ENCODE measurements at regions not wholly inside any gene's neighbourhood (a gene's known extent, or its start where the extent isn't known, plus 50 kb on each side); places are given as distances from the start of the nearest gene placed in this dataset.

GRCh38 chr10:121292321-121292720 is 305.9 kb downstream of the FGFR2 start:
- H3K4me3 ChIP-seq (ENCODE audit: low read depth, low read length): no peak overlapping the region
- TF ChIP-seq POLR2A (IDR thresholded peaks at IDR 0.05; ENCODE audit: extremely low read depth, insufficient read length) (no peak), MYC (IDR thresholded peaks at IDR 0.05; ENCODE audit: low read depth, low read length) (no peak), CTCF (IDR thresholded peaks at IDR 0.05; ENCODE audit: low read depth, low read length) (no peak), MAX (IDR thresholded peaks at IDR 0.05; ENCODE audit: low read depth, low read length) (no peak)
- no peak for DNase-seq (ENCODE audit: low read depth)

GRCh38 chr10:121293110-121293509 is 305.1 kb downstream of the FGFR2 start:
- TF ChIP-seq CTCF (IDR thresholded peaks at IDR 0.05; ENCODE audit: low read depth, low read length) (no peak), MYC (IDR thresholded peaks at IDR 0.05; ENCODE audit: low read depth, low read length) (no peak), MAX (IDR thresholded peaks at IDR 0.05; ENCODE audit: low read depth, low read length) (no peak), POLR2A (IDR thresholded peaks at IDR 0.05; ENCODE audit: extremely low read depth, insufficient read length) (no peak)
- no peak for DNase-seq (ENCODE audit: low read depth)
- no peak overlapping the region for H3K4me3 ChIP-seq (ENCODE audit: low read depth, low read length)

GRCh38 chr10:121294630-121295029 is 303.6 kb downstream of the FGFR2 start:
- DNase-seq (ENCODE audit: low read depth): no peak
- TF ChIP-seq POLR2A (IDR thresholded peaks at IDR 0.05; ENCODE audit: extremely low read depth, insufficient read length) (no peak), MAX (IDR thresholded peaks at IDR 0.05; ENCODE audit: low read depth, low read length) (no peak), MYC (IDR thresholded peaks at IDR 0.05; ENCODE audit: low read depth, low read length) (no peak), CTCF (IDR thresholded peaks at IDR 0.05; ENCODE audit: low read depth, low read length) (no peak)
- no peak overlapping the region for H3K4me3 ChIP-seq (ENCODE audit: low read depth, low read length)

GRCh38 chr10:121296378-121296777 is 301.9 kb downstream of the FGFR2 start:
- H3K4me3 ChIP-seq (ENCODE audit: low read depth, low read length): no peak overlapping the region
- no peak for DNase-seq (ENCODE audit: low read depth)
- no peak for TF ChIP-seq POLR2A (IDR thresholded peaks at IDR 0.05; ENCODE audit: extremely low read depth, insufficient read length)
- TF ChIP-seq CTCF (IDR thresholded peaks at IDR 0.05; ENCODE audit: low read depth, low read length): no peak
- no peak for TF ChIP-seq MAX (IDR thresholded peaks at IDR 0.05; ENCODE audit: low read depth, low read length)
- no peak for TF ChIP-seq MYC (IDR thresholded peaks at IDR 0.05; ENCODE audit: low read depth, low read length)

- no peak overlapping the region for H3K4me3 ChIP-seq (ENCODE audit: low read depth, low read length)
- no peak for TF ChIP-seq MAX (IDR thresholded peaks at IDR 0.05; ENCODE audit: low read depth, low read length)
- TF ChIP-seq MYC (IDR thresholded peaks at IDR 0.05; ENCODE audit: low read depth, low read length): no peak
- TF ChIP-seq POLR2A (IDR thresholded peaks at IDR 0.05; ENCODE audit: extremely low read depth, insufficient read length): no peak
- TF ChIP-seq CTCF (IDR thresholded peaks at IDR 0.05; ENCODE audit: low read depth, low read length): no peak
- no peak for DNase-seq (ENCODE audit: low read depth)
Observed at GRCh38 chr10:121296881-121297585, 301.2 kb downstream of the FGFR2 start.
